ACC112 (cell line): ENCODE measurements at regions not wholly inside any gene's neighbourhood (a gene's known extent, or its start where the extent isn't known, plus 50 kb on each side); places are given as distances from the start of the nearest gene placed in this dataset.

ENCODE experiments used
- H2AFZ ChIP-seq: fragments of 200-600 bp; sonication (generic); one replicate; pipeline ENCODE4 v1.6.0; 2017; ENCODE audit warnings: antibody characterized with exemption, low read length; ENCODE audit not compliant: unreplicated experiment
- H3K27ac ChIP-seq: fragments of 200-600 bp; sonication (generic); 2 replicates; pipeline ENCODE4 v1.5.1; 2014; ENCODE audit warnings: low read depth, mild to moderate bottlenecking, antibody characterized with exemption, low read length, moderate library complexity
- H3K27me3 ChIP-seq: fragments of 200-600 bp; sonication (generic); 2 replicates; pipeline ENCODE4 v1.6.1; 2014; ENCODE audit warnings: mild to moderate bottlenecking, antibody characterized with exemption, low read length, moderate library complexity, mixed read lengths; ENCODE audit not compliant: insufficient read depth
- H3K36me3 ChIP-seq: fragments of 200-600 bp; sonication (generic); 2 replicates; pipeline ENCODE4 v1.6.1; 2016; ENCODE audit warnings: mild to moderate bottlenecking, antibody characterized with exemption, low read length, moderate library complexity, mixed read lengths; ENCODE audit not compliant: insufficient read depth
- H3K4me1 ChIP-seq: fragments of 200-600 bp; sonication (generic); one replicate; pipeline ENCODE4 v1.6.1; 2016; ENCODE audit warnings: low read length, mixed read lengths; ENCODE audit not compliant: insufficient read depth, unreplicated experiment, control insufficient read depth
- H3K4me3 ChIP-seq: fragments of 200-600 bp; sonication (generic); 2 replicates; pipeline ENCODE4 v1.5.1; 2014; ENCODE audit warnings: mild to moderate bottlenecking, low read depth, low read length
- H3K79me2 ChIP-seq: fragments of 200-600 bp; sonication (generic); one replicate; pipeline ENCODE4 v1.6.0; 2016; ENCODE audit warnings: low read length; ENCODE audit not compliant: control insufficient read depth, unreplicated experiment, insufficient read depth

GRCh38 chr1:60224523-60224922, 151.0 kb upstream of the C1orf87 start:
- no peaks in the 10 kb centered on the region for H3K36me3 ChIP-seq
- no peak overlapping the region for H2AFZ ChIP-seq
- H3K79me2 ChIP-seq, result no peaks in the 10 kb centered on the region
- no peaks in the 10 kb centered on the region for H3K27me3 ChIP-seq
- peaks cover 10% of the 10 kb centered on the region for H3K4me1 ChIP-seq
- H3K4me3 ChIP-seq, result no peak overlapping the region
- H3K27ac ChIP-seq, result no peak overlapping the region

GRCh38 chr1:60223158-60223557, 149.6 kb upstream of the C1orf87 start:
- peaks cover 7% of the 10 kb centered on the region for H3K4me1 ChIP-seq
- no peaks in the 10 kb centered on the region for H3K27me3 ChIP-seq
- no peaks in the 10 kb centered on the region for H3K79me2 ChIP-seq
- H3K27ac ChIP-seq, result no peak overlapping the region
- H3K4me3 ChIP-seq, result no peak overlapping the region
- no peaks in the 10 kb centered on the region for H3K36me3 ChIP-seq
- H2AFZ ChIP-seq, result no peak overlapping the region

- Histone ChIP-seq H2AFZ (no peak overlapping the region), H3K36me3 (no peaks in the 10 kb centered on the region), H3K27me3 (no peaks in the 10 kb centered on the region), H3K79me2 (no peaks in the 10 kb centered on the region), H3K4me1 (peaks cover 1% of the 10 kb centered on the region), H3K27ac (no peak overlapping the region), H3K4me3 (no peak overlapping the region)
Measured at GRCh38 chr1:60222360-60223115, 149.0 kb upstream of the C1orf87 start.

GRCh38 chr1:60213253-60213652, 139.7 kb upstream of the C1orf87 start:
- H3K4me3 ChIP-seq, result no peak overlapping the region
- H3K79me2 ChIP-seq, result no peaks in the 10 kb centered on the region
- H3K36me3 ChIP-seq, result no peaks in the 10 kb centered on the region
- no peaks in the 10 kb centered on the region for H3K4me1 ChIP-seq
- no peak overlapping the region for H2AFZ ChIP-seq
- no peaks in the 10 kb centered on the region for H3K27me3 ChIP-seq
- no peak overlapping the region for H3K27ac ChIP-seq

- no peaks in the 10 kb centered on the region for H3K27me3 ChIP-seq
- no peak overlapping the region for H3K27ac ChIP-seq
- no peaks in the 10 kb centered on the region for H3K79me2 ChIP-seq
- H3K36me3 ChIP-seq, result no peaks in the 10 kb centered on the region
- H3K4me3 ChIP-seq, result no peak overlapping the region
- H2AFZ ChIP-seq, result no peak overlapping the region
- no peaks in the 10 kb centered on the region for H3K4me1 ChIP-seq
Measured at GRCh38 chr1:60196026-60196425, 122.5 kb upstream of the C1orf87 start.

- Histone ChIP-seq H2AFZ (no peak overlapping the region), H3K79me2 (no peaks in the 10 kb centered on the region), H3K4me1 (no peaks in the 10 kb centered on the region), H3K27ac (no peak overlapping the region), H3K4me3 (no peak overlapping the region), H3K36me3 (no peaks in the 10 kb centered on the region), H3K27me3 (no peaks in the 10 kb centered on the region)
Measured at GRCh38 chr1:60185684-60186083, 112.1 kb upstream of the C1orf87 start.

- Histone ChIP-seq H3K4me3 (no peak overlapping the region), H3K27ac (no peak overlapping the region), H3K79me2 (no peaks in the 10 kb centered on the region), H3K4me1 (no peaks in the 10 kb centered on the region), H3K27me3 (no peaks in the 10 kb centered on the region), H3K36me3 (no peaks in the 10 kb centered on the region), H2AFZ (no peak overlapping the region)
Measured at GRCh38 chr1:60184521-60184920, 111.0 kb upstream of the C1orf87 start.

- no peaks in the 10 kb centered on the region for H3K79me2 ChIP-seq
- H3K4me3 ChIP-seq, result no peak overlapping the region
- H2AFZ ChIP-seq, result no peak overlapping the region
- no peaks in the 10 kb centered on the region for H3K36me3 ChIP-seq
- H3K27me3 ChIP-seq, result no peaks in the 10 kb centered on the region
- peaks cover 5% of the 10 kb centered on the region for H3K4me1 ChIP-seq
- H3K27ac ChIP-seq, result no peak overlapping the region
Measured at GRCh38 chr1:60173729-60174505, 100.3 kb upstream of the C1orf87 start.

- no peaks in the 10 kb centered on the region for H3K79me2 ChIP-seq
- H3K36me3 ChIP-seq, result no peaks in the 10 kb centered on the region
- no peak overlapping the region for H3K4me3 ChIP-seq
- H3K27ac ChIP-seq, result no peak overlapping the region
- H2AFZ ChIP-seq, result no peak overlapping the region
- no peaks in the 10 kb centered on the region for H3K27me3 ChIP-seq
- peaks cover 5% of the 10 kb centered on the region for H3K4me1 ChIP-seq
Measured at GRCh38 chr1:60173006-60173405, 99.4 kb upstream of the C1orf87 start.

- H3K79me2 ChIP-seq, result no peaks in the 10 kb centered on the region
- H3K36me3 ChIP-seq, result no peaks in the 10 kb centered on the region
- no peaks in the 10 kb centered on the region for H3K27me3 ChIP-seq
- no peak overlapping the region for H3K27ac ChIP-seq
- no peak overlapping the region for H3K4me3 ChIP-seq
- no peak overlapping the region for H2AFZ ChIP-seq
- peaks cover 5% of the 10 kb centered on the region for H3K4me1 ChIP-seq
Measured at GRCh38 chr1:60171801-60172200, 98.2 kb upstream of the C1orf87 start.

GRCh38 chr1:60170709-60171108, 97.1 kb upstream of the C1orf87 start:
- Histone ChIP-seq H3K36me3 (no peaks in the 10 kb centered on the region), H3K27ac (no peak overlapping the region), H3K27me3 (no peaks in the 10 kb centered on the region), H3K79me2 (no peaks in the 10 kb centered on the region), H2AFZ (no peak overlapping the region), H3K4me1 (peaks cover 5% of the 10 kb centered on the region), H3K4me3 (no peak overlapping the region)
